GM21576 (cell line): ENCODE measurements at regions not wholly inside any gene's neighbourhood (a gene's known extent, or its start where the extent isn't known, plus 50 kb on each side); places are given as distances from the start of the nearest gene placed in this dataset.
"Not testable (repeated sequence)": the region's sequence is repeated elsewhere in the genome, so short reads cannot be mapped to it uniquely, and the experiment has no call there.

Experiments
- ATAC-seq: cut with Tn5 transposase; IDR thresholded peaks from one replicate; pipeline ENCODE4 v1.9.1; 2021; ENCODE audit warnings: mild to moderate bottlenecking, moderate library complexity; ENCODE audit not compliant: unreplicated experiment

DNA sequence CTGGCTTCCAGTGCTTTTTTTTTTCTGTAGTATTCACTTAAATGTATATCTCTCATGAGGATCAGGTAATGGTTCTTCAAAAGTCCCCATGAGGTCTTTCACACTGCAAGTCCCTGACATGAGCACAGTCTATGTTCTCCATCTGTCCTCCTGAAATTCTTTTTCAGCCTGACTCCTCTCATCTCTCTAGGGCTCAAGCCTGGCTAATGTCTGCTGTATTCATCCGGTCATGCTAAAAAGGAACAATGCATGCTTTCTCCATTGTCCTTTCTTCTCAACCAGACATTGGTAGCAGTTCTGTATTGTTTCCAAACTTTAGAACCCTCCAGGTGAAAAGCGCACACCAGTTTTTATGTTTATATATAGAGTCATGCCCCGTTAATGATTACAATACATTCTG, 368.3 kb upstream of the OLFM3 start:
- no peak for ATAC-seq

GRCh38 chr1:102336602-102337001, 339.9 kb upstream of the OLFM3 start:
- ATAC-seq: no peak

- no peak for ATAC-seq
Observed at GRCh38 chr1:102318104-102318806, 321.5 kb upstream of the OLFM3 start.

- no peak for ATAC-seq
Observed at GRCh38 chr1:102315096-102315495, 318.4 kb upstream of the OLFM3 start.

DNA sequence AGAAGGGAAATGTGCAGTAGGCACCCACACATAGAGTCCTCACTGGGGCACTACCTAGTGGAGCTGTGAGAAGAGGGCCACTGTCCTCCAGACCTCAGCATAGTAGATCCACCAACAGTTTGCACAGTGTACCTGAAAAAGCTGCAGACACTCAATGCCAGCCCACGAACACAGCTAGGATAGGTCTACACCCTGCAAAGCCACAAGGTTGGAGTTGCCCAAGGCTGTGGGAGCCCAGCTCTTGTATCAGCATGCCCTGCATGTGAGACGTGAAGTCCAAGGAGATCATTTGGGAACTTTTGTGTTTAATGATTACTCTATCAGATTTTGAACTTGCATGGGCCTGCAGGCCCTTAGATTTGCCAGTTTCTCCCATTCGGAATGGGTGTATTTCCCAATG, 299.4 kb upstream of the OLFM3 start:
- no peak for ATAC-seq

DNA sequence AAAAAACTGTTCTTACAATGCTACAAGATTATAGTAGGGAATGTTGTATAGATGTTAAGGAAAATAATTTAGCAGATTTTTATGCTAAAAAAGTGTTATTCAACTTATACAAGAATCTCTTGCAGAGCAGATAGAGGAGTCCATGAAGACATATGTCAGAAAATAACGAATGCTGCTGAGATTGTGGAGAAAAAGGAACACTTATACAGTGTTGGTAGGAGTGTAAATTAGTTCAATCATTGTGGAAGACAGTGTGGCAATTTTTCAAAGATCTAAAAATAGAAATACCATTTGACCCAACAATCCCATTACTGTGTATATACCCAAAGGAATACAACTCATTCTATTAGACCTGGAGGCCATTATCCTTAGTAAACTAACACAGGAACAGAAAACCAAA, 286.2 kb upstream of the OLFM3 start:
- no peak for ATAC-seq

DNA sequence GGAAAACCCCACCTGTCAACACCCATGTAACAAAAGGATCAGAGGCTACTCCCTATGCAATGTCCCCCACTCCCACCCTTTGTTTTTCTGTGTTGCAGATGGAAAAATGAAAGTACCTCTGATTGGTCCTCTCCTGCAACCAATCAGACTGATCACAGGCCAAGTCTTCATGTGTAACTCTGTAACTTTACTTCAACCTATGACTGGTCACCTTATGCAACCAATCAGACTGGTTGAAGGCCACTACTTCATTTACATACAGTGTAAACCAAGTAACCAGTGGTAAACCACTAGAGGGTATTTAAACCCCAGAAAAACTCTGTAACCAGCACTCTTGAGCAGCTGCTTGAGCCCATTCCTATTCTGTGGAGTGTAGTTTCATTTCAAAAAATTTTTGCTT, 266.3 kb upstream of the OLFM3 start:
- no peak for ATAC-seq

- ATAC-seq: no peak
Observed at GRCh38 chr1:102252731-102253505, 256.2 kb upstream of the OLFM3 start.

- ATAC-seq: peak; percentile 69
Observed at GRCh38 chr1:102241431-102242338, 245.0 kb upstream of the OLFM3 start.

DNA sequence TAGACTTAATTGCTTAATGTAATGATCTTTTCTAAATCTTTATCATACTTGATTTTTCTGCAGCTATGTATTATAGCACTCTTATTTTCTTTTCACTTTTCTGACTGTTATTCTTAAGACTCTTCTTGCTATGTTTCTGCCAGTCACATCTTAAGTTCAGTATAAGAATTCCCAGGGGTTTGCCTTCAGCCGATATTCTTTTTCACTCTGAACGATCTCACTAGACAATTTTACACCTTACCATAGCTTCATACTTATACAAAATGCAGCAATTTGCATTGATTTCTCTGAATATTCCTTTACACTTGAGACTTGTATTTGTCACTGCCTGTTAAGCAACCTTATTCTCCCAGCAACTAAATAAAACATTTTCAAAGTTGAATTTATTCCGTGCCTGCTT, 242.5 kb upstream of the OLFM3 start:
- no peak for ATAC-seq

DNA sequence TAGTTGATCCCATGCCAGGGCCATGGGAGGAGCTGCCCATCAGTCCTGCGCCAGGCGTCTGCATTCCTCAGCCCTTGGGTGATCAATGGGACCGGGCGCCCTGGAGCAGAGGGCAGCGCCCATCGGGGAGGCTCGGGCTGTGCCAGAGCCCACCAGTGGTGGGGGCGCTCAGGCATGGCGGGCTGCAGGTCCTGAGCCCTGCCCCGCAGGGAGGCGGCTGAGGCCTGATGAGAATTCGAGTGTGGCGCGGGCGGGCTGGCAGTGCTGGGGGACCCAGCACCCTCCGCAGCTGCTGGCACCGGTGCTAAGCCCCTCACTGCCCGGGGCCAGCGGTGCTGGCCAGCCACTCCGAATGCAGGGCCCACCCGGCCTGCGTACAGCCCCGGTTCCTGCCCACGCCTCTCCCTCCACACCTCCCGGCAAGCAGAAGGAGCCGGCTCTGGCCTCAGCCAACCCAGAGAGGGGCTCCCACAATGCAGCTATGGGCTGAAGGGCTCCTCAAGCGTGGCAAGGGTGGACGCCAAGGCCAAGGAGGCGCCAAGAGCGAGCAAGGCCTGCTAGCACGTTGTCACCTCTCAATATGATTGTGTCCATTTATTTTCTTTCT, 238.1 kb upstream of the OLFM3 start:
- ATAC-seq: no peak

- no peak for ATAC-seq
Observed at GRCh38 chr1:102219463-102219862, 222.7 kb upstream of the OLFM3 start.

DNA sequence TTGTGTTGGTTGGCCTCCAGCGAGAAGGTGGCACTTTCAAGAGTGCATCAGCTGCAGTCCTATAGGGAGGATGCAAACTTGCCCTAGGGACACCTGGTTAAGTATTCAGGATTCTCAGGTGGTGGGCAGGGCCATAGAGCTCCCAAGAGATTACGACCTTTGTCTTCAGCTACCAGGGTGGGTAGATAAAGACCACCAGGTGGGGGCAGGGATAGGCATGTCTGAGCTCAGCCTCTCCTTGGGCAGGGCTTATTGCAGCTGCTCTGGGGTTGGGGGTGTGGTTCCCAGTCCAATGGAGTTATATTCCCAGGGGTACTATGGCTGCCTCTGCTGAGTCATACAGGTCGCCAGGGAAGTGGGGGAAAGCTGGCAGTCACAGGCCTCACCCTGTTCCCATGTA, 214.2 kb upstream of the OLFM3 start:
- not testable (repeated sequence) for ATAC-seq

GRCh38 chr1:102191723-102192122, 195.0 kb upstream of the OLFM3 start:
- ATAC-seq: peak; percentile 64

- ATAC-seq: no peak
Observed at GRCh38 chr1:102190429-102190828, 193.7 kb upstream of the OLFM3 start.

DNA sequence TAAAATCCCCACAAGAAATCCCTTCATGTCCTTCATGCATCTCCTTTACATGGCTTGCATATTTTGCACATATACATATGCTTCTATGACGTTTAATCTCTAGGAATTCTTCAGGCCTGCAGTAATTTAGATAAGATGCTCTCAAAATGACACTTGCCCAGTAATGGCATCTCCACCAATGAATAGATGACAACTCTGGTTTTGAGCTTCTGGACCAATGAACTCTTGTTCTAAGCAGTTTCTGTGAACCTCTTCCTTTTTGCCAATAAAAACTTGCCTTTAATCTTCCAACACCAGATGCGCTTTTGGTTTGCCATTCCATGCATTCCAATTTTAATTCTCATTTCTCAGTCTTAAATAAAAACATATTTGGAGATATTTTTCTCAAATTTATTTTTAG, 189.8 kb upstream of the OLFM3 start:
- ATAC-seq: no peak

- no peak for ATAC-seq
Observed at GRCh38 chr1:102185260-102185659, 188.5 kb upstream of the OLFM3 start.

- no peak for ATAC-seq
Observed at GRCh38 chr1:102184477-102184876, 187.8 kb upstream of the OLFM3 start.

GRCh38 chr1:102183711-102184110, 187.0 kb upstream of the OLFM3 start:
- ATAC-seq: no peak

- no peak for ATAC-seq
Observed at GRCh38 chr1:102182603-102183260, 186.0 kb upstream of the OLFM3 start.

DNA sequence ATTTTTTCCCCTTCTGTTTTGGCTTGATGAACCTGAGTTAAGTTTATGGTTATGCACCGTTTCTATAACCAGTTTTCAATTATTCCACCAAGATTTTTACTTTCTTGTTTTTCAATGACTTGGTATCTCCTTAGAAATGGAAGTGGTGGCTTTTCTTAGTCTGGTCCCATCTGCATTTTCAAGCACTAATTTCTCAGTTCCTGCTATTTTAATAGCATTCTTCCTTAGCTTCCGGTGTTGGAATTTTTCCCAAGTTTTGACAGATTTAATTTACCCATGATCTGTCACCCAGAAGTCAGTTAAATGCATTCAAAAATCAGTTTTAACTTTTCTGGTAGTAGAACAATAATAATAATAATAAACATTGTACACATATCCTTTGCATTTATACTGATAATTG, 184.6 kb upstream of the OLFM3 start:
- ATAC-seq: no peak
